GM19438 (cell line): ENCODE measurements at regions not wholly inside any gene's neighbourhood (a gene's known extent, or its start where the extent isn't known, plus 50 kb on each side); places are given as distances from the start of the nearest gene placed in this dataset.
"Not testable (repeated sequence)": the region's sequence is repeated elsewhere in the genome, so short reads cannot be mapped to it uniquely, and the experiment has no call there.

Experiments
- ATAC-seq: cut with Tn5 transposase; IDR thresholded peaks from one replicate; pipeline ENCODE4 v1.9.1; 2021; ENCODE audit warnings: low read depth; ENCODE audit not compliant: unreplicated experiment

- no peak for ATAC-seq
Measured at GRCh38 chr19:20397292-20397691, 168.3 kb downstream of the ZNF737 start.

GRCh38 chr19:20388706-20389225 is 176.8 kb downstream of the ZNF737 start:
- no peak for ATAC-seq

- no peak for ATAC-seq
Measured at GRCh38 chr19:20385061-20385460, 180.5 kb downstream of the ZNF737 start.

GRCh38 chr19:20371911-20372310 is 193.7 kb downstream of the ZNF737 start:
- no peak for ATAC-seq

GRCh38 chr19:20371304-20371703 is 194.3 kb downstream of the ZNF737 start:
- not testable (repeated sequence) for ATAC-seq

GRCh38 chr19:20367811-20368294 is 197.7 kb downstream of the ZNF737 start:
- no peak for ATAC-seq

GRCh38 chr19:20365146-20365545 is 198.1 kb downstream of the ZNF486 start:
- ATAC-seq = no peak

GRCh38 chr19:20359933-20360720 is 193.1 kb downstream of the ZNF486 start:
- no peak for ATAC-seq

- not testable (repeated sequence) for ATAC-seq
Measured at GRCh38 chr19:20358841-20359465, 191.9 kb downstream of the ZNF486 start.

- ATAC-seq = no peak
Measured at GRCh38 chr19:20357921-20358320, 190.9 kb downstream of the ZNF486 start.

GRCh38 chr19:20351244-20351643 is 184.2 kb downstream of the ZNF486 start:
- ATAC-seq = no peak

- no peak for ATAC-seq
Measured at GRCh38 chr19:20349206-20349605, 182.2 kb downstream of the ZNF486 start.

- no peak for ATAC-seq
Measured at GRCh38 chr19:20339444-20339843, 172.4 kb downstream of the ZNF486 start.

- no peak for ATAC-seq
Measured at GRCh38 chr19:20334760-20335159, 167.7 kb downstream of the ZNF486 start.

- no peak for ATAC-seq
Measured at GRCh38 chr19:20333508-20333907, 166.5 kb downstream of the ZNF486 start.

- ATAC-seq = no peak
Measured at GRCh38 chr19:20325151-20325550, 158.1 kb downstream of the ZNF486 start.

- ATAC-seq = no peak
Measured at GRCh38 chr19:20321139-20321763, 154.2 kb downstream of the ZNF486 start.

- ATAC-seq = no peak
Measured at GRCh38 chr19:20320191-20320590, 153.2 kb downstream of the ZNF486 start.

- ATAC-seq = no peak
Measured at GRCh38 chr19:20318616-20319015, 151.6 kb downstream of the ZNF486 start.

GRCh38 chr19:20315543-20315942 is 148.5 kb downstream of the ZNF486 start:
- no peak for ATAC-seq

GRCh38 chr19:20313894-20314293 is 146.9 kb downstream of the ZNF486 start:
- ATAC-seq = no peak
